Stimulated activated CD4-positive, alpha-beta T cell treated with anti-CD3 and anti-CD28 coated beads, Interleukin-4, amount 100 ng/mL, for 4 hours (primary cell): ENCODE measurements at regions not wholly inside any gene's neighbourhood (a gene's known extent, or its start where the extent isn't known, plus 50 kb on each side); places are given as distances from the start of the nearest gene placed in this dataset.
A peak's percentile ranks its signal among the peaks of the same experiment; 100 is the strongest.
"Not testable (repeated sequence)": the region's sequence is repeated elsewhere in the genome, so short reads cannot be mapped to it uniquely, and the experiment has no call there.

Experiments
- DNase-seq, 2 experiments: peaks; one replicate each; pipeline ENCODE4 v3.0.0-alpha.2; 2020

DNA sequence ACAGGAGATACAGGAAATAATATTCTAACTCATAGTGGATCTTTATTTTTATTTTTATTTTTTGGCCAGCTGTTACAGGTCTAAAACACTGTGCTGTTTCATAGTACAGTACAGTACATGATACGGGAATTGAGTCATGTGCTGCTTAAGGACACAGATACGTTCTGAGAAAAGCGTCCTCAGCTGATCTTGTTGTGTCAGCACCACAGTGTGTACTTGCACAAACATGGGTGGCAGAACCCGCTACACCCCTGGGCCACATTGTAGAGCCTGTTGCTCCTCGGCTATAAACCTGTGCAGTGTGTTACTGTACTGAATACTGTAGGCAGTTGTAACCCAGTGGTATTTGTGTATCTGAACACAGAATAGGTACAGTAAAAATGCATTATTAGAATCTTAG is 183.4 kb downstream of the OR4M2 start:
- DNase-seq = no peak

DNA sequence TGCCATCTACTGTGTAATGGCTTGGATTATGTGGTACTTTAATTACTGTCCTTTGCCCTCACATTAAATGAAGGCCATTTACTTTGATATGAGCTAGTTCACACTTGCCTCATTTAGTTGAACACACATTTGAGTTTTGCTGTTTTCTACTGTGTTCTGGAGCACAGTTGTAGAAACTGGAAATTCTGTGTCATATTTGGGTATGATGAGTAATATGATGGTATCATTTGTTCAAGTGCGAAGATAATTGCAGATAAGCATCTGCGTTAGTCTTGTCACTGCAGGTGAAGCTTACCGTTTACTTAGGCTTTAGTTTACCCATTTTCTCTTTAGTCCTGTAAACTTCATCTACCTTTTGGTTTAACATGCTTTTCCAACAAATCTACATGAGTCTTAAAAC is 183.9 kb downstream of the OR4M2 start:
- DNase-seq = not testable (repeated sequence)

DNA sequence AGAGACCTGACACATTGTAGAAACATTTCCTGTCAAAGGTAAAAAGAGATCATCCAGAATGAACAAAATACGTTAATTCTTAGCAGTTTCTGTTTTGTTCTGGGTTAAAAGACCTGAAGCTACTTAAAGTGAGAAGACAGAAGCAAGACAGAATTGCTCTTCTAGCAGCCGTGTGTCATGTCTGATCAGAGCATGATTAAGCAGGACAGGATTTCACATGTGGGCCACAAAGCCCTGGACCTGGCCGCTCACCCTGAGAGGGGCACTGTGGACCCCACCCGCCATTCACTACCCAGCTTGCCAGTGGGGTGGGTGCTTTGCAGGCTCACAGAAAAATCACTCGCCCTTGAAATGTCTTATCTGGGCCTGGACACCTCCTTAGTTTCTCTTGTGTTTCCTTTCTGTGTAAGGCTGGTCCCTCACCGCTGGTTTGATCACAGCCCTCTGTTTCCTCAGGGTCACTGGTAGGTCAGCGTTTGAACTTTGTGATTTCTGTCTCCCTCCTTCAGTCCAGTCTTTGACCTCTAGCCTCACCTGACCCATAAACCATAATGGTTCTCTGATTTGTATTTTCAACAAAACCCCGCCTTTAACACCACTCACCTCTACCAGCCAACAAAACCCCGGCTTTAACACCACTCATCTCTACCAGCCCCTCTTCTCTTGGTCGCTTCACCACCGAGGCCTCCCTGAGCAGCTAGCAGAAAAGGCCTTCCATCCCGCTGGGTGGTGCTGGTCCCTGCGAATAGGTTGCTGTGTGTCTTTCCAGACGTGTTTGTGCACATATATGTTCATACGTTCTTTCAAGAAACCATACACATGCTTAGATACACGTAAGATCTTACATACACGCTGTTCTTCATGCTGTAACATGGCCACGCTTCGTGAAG is 185.0 kb downstream of the OR4M2 start:
- peak in 1 of 2 experiments; percentile 40 for DNase-seq

DNA sequence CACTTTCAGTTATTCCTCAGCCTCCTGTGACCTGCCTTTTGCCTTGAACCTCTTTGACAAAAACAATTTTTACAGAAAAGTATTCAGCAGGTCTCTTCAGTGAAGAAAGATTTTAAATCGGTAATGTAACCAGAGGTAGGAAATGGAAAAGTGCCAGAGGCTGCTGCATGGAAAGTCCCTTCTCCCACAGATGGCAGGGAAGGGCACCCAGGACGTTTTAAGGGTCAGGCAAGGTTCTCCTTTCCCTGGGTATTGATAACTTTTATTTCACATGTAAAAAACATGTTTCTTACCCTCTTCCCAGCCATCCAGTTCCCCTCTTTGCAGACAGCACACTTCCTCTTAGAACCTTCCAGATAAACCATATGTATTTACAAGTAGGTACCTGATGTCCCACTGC is 185.6 kb downstream of the OR4M2 start:
- DNase-seq = no peak

DNA sequence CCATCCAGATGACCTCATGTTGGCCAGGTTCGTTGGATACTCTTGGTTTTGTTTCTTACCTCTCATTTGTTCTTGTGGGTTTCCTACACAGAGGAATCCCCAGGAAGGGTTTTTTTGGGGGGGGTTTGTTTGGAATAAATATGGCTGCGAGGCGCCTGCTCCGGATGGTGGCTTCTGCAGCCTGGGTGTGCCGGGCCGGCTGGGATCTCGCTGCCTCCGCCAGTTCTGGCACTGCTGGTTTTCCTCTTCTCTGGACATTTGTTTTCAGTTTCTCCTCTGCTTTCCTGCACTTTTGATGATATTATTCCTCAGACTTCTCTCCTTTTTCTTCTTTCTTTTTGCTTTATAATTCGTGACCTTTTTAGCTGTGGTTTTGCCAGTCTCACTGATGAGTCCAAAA is 187.4 kb downstream of the OR4M2 start:
- no peak for DNase-seq

DNA sequence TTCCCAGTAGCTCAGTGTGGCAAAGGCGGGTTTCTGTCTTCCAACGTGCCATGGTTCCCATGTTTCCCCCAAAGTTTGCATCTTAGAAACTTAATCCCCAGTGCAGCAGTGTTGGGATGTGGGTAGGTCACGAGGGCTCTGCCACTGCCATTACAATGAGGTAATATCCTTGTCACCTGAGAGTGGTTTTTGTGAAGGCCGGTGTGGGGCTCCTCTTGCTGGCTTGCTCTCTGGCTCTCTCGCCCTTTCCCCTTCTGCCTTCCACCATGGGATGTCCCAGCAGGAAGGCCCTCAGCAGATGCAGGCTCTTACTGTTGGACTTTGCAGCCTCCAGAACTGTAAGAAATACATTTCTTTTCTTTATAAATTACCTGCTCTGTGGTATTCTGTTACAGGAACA is 187.9 kb downstream of the OR4M2 start:
- DNase-seq = not testable (repeated sequence)

DNA sequence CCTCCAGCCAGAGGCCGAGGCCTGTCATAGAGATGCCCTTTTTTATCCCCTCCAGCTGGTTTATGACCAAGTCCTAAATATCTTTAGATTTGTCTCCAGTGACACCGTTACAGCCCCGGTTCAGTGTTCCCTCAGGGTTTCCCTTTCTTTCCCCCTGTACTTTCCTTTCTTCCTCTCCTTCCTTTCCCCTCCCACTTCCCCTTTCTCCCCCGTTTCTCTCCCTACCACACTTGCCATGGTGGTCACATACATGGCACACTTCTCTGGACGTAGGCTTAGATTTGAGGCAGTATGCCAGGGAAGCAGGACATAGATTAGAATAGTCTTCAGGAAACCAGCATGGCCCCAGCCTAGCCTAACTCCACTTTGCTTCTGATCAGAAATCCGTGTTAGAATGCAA is 188.3 kb downstream of the OR4M2 start:
- DNase-seq = not testable (repeated sequence)

DNA sequence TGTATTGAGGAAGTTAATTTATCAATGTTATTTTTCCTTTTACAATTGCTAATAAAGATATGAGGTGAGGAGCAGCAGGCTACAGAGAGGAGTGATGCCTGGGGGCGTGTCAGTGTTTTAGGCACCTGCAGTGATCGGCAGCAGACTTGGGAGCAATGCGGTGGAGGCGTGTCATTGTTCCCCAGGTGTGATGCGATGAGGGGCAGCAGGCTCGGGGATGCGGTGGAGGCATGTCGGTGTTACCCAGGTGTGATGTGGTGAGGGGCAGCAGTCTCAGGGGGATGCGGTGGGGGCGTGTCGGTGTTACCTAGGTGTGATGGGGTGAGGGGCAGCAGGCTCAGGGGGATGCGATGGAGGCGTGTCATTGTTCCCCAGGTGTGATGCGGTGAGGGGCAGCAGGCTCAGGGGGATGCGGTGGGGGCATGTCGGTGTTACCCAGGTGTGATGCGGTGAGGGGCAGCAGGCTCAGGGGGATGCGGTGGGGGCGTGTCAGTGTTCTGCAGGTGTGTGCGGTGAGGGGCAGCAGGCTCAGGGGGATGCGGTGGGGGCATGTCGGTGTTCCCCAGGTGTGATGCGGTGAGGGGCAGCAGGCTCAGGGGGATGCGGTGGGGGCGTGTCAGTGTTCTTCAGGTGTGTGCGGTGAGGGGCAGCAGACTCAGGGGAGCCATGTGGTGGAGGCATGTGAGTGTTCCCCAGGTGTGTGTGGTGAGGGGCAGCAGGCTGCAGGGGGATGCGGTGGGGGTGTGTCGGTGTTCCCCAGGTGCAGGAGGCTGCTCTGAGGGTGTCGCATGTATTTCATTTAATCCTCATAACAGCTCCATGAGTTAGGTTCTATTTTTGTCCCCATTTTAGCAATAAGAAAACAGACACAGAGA is 186.2 kb upstream of the GOLGA6L22 start:
- DNase-seq = not testable (repeated sequence)

DNA sequence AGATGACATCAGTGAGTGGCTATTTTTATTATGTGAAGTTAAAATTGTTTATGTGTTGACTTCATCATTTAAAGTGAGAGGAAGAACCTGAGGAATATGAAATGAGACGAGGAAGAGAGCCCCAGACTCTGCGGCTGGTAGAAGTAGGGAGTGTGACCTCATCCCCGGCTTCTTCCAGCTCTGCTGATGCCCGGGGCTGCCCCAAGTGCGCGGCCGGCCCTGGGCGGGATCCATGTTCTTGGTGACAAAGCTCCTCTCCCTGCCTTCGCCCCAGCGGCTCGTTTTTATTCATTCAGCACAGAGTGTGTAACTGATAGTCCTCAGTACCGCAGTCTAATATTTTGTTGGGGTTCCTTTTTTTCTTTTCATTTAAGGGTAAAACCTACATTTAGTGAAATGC is 185.5 kb upstream of the GOLGA6L22 start:
- DNase-seq = not testable (repeated sequence)

DNA sequence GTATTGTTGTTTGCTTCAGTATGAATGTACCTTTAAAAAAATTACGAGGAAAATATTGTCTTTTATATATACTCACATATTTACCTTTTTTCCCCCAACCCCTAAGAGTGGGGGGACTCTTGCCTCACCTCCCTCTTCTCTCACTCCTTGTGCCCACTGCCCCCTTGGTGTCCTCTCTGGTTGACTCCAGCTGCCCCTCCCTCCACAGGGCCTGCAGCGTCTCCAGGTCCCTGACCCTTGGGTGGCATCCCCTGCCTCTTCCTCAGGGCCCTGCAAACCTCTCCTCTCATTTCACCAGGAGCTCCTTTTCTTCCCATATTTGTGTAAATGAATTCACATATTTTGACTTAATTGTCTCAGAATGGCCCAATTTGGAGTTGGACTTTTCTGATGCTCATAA is 184.3 kb upstream of the GOLGA6L22 start:
- DNase-seq = not testable (repeated sequence)

DNA sequence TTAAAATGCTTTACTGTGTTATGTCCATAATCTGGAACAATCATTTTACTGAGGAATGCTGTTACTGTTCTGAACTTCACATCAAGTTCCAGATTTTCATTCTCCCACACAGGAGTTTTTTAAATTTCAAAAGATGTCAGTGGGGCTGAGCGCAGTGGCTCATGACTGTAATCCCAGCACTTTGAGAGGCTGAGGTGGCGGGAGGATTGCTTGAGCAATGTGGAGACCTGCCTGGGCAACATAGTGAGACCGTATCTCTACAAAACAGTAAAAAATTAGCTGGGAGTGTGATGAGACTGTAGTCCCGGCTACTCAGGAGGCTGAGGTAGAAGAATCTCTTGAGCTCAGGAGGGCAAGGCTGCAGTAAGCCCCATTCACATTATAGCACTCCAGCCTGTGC is 177.9 kb upstream of the GOLGA6L22 start:
- DNase-seq = not testable (repeated sequence)

DNA sequence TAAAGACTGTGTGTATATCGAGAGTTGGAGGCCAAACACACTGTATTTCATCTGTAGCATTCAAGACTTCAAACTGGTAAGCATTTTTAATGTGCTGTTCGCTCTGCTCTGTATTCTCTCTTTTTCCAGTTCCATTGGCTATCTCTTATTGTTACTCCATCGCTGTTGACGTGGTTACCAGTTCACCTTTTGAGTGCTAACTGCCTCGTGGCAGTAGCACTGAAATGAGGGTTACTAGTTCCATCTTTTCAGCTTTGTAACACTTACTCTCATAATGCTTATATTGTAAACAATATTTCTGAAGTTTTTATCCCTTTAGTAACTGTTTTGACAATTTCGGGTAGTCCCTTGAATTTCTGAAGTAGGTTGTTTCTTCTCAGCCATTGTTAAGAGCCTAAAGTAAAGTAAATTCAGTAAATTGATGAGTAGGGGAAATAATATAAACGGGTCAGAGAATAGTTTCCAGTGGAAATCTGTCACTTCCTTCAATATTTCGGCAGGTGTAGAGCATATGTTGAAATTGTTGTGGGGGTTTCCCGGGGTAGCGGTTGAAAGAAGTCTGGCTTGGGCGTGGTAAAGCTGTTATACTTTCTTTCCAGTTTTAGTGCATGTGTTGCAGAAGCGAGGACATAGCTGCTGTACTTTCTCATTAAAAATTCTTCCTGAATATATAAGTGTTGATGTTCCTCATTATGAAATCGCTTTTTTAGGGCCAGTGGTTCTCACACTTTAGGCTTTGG is 175.7 kb upstream of the GOLGA6L22 start:
- DNase-seq = peak in 1 of 2 experiments; percentile 46

DNA sequence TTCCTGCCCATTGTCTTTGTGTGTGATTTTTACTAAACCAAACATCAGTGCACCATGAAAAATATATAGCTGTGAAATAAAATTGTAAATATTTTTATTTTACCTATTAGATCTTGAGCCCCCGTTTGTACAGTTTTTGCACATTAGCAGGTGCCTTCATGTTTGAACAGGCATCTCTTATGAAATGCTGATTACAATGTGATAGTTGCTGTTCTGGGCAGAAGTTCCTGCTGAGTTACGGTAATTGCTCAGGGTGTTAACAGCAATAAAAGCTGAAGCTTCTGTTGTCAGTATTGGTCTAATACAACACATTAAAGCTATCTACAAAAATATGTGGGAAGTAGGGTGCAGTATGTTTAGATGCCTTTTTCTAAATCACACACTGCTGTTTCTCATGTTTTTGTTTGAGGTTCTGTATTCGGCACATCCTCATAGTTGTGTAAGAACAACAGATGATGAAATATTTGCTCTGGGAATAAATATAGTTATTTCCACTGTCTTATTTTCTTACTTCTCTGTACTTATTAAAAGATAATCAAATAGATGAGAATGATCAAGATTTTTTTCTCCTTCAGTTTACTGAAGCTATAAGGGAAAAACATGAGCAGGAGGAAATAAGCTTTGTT is 173.8 kb upstream of the GOLGA6L22 start:
- not testable (repeated sequence) for DNase-seq

DNA sequence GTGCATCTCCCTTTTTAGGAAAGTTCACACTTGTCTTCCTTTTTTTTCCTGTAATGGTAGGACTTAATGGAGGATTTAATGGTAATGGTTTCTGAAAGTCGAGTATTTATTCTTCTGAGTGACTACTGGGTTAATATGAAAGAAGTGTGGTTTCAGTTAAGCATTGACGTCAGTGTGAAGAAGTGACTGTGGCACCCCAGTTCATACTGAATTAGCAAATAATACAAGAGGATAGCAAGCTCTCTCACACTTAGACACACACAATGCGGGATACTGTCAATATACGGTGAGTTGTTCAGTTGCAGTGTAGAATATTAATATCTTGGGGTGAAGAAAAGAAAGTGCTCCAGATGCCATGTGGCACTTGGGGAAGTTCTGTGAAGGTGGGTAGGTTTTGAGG is 167.6 kb upstream of the GOLGA6L22 start:
- not testable (repeated sequence) for DNase-seq

DNA sequence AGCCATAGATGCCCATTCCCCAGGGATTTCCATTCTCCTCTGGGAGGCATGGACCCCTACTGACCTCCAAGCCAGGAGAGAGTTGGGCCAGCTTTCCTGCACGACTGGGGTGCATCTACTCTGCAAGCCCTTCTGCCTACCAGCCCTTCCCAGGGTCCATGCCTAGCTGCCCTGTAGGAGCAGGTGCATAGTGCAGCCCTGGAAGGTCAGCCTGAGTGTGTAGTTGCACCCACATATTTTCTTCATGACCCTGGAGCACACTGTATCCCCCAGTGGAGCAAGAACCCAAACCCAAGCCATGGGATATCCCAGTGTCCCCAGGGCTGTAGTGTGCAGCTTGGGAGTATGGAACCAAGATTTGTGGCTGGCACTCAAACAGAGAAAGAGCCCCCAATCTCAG is 155.6 kb upstream of the GOLGA6L22 start:
- not testable (repeated sequence) for DNase-seq
